ENCODE measurements at regions not wholly inside any gene's neighbourhood (a gene's known extent, or its start where the extent isn't known, plus 50 kb on each side); places are given as distances from the start of the nearest gene placed in this dataset.

GRCh38 chr7:25391961-25392587 is 163.8 kb upstream of the NPVF start:
- TF ChIP-seq, protein P1, sequence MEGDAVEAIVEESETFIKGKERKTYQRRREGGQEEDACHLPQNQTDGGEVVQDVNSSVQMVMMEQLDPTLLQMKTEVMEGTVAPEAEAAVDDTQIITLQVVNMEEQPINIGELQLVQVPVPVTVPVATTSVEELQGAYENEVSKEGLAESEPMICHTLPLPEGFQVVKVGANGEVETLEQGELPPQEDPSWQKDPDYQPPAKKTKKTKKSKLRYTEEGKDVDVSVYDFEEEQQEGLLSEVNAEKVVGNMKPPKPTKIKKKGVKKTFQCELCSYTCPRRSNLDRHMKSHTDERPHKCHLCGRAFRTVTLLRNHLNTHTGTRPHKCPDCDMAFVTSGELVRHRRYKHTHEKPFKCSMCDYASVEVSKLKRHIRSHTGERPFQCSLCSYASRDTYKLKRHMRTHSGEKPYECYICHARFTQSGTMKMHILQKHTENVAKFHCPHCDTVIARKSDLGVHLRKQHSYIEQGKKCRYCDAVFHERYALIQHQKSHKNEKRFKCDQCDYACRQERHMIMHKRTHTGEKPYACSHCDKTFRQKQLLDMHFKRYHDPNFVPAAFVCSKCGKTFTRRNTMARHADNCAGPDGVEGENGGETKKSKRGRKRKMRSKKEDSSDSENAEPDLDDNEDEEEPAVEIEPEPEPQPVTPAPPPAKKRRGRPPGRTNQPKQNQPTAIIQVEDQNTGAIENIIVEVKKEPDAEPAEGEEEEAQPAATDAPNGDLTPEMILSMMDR (IDR thresholded peaks at IDR 0.05; ENCODE audit: borderline replicate concordance) = no peak
- no peak for DNase-seq
- Histone ChIP-seq H3K36me3 (no peaks in the 10 kb centered on the region), H3K4me3 (no peak overlapping the region), H3K9me3 (replicated peaks) (no peaks in the 10 kb centered on the region), H3K27me3 (ENCODE audit: low read depth) (peaks cover 22% of the 10 kb centered on the region), H3K27ac (replicated peaks) (no peak overlapping the region), H3K4me1 (peaks cover 10% of the 10 kb centered on the region)
- intact Hi-C loops (cut with micrococcal nuclease) = loop anchor here (2.0 to 10.0 kb wide), 2 partner anchors 175 to 463 kb away; no protein-coding TSS in a partner anchor

DNA sequence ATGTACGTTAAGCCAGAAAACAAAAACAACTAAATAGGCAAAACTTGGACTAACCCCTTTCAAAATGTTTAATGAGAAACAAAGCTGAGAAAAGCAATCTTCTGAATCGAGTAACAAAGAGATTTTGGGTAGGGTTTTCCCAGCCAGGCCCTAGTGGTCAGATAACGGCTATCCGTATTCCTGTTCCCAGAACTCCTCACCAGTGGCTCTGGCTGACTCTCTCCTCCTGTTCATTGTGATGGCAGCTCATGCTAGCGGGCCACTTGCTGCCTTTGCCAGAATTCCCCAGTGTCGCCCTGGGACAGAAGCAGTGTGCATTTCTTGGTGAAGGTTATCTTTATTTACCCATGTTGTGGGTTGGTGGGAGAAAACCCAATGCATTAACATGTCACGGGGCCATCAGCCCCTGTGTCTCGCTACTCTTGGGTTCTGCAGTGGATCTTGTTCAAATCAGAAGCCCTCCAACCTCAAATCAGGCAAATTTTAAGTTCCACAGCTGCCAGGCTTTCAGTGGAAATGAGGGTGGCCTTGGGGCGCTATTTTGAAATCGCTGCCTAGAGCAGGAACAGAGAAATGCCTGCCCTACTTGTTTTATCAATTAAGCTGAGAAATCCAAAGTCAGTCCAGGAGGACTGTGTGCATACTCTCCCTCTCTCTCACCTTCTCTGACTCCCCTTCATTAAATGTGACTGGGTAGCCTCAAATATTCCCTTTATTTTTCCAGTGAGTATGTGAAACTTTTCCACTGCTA is 164.5 kb upstream of the NPVF start:
- H3K4me3 ChIP-seq = no peak overlapping the region
- no peaks in the 10 kb centered on the region for H3K36me3 ChIP-seq
- DNase-seq = no peak
- peaks cover 29% of the 10 kb centered on the region for H3K27me3 ChIP-seq (ENCODE audit: low read depth)
- H3K4me1 ChIP-seq = peaks cover 10% of the 10 kb centered on the region
- H3K27ac ChIP-seq (replicated peaks) = no peak overlapping the region
- no peaks in the 10 kb centered on the region for H3K9me3 ChIP-seq (replicated peaks)
- intact Hi-C loops (cut with micrococcal nuclease) = loop anchor here (10.0 kb wide), 1 partner anchor 462 kb away; no protein-coding TSS in a partner anchor
- TF ChIP-seq, protein P1 (IDR thresholded peaks at IDR 0.05; ENCODE audit: borderline replicate concordance) = no peak

GRCh38 chr7:25395976-25396375 is 167.7 kb upstream of the NPVF start:
- TF ChIP-seq, protein P1 (IDR thresholded peaks at IDR 0.05; ENCODE audit: borderline replicate concordance) = no peak
- intact Hi-C loops (cut with micrococcal nuclease) = loop anchor here (10.0 kb wide), 1 partner anchor 459 kb away; no protein-coding TSS in a partner anchor
- Histone ChIP-seq H3K4me3 (no peak overlapping the region), H3K27me3 (ENCODE audit: low read depth) (peaks cover 44% of the 10 kb centered on the region), H3K9me3 (replicated peaks) (no peaks in the 10 kb centered on the region), H3K4me1 (peaks cover 10% of the 10 kb centered on the region), H3K27ac (replicated peaks) (no peak overlapping the region), H3K36me3 (no peaks in the 10 kb centered on the region)
- DNase-seq = no peak

- TF ChIP-seq, protein P1 (IDR thresholded peaks at IDR 0.05; ENCODE audit: borderline replicate concordance) = no peak
- H3K27me3 ChIP-seq (ENCODE audit: low read depth) = peaks cover 47% of the 10 kb centered on the region
- H3K4me1 ChIP-seq = peaks cover 10% of the 10 kb centered on the region
- no peak for DNase-seq
- H3K9me3 ChIP-seq (replicated peaks) = no peaks in the 10 kb centered on the region
- no peak overlapping the region for H3K4me3 ChIP-seq
- no peaks in the 10 kb centered on the region for H3K36me3 ChIP-seq
- H3K27ac ChIP-seq (replicated peaks) = no peak overlapping the region
- intact Hi-C loops (cut with micrococcal nuclease) = loop anchor here (10.0 kb wide), 1 partner anchor 458 kb away; no protein-coding TSS in a partner anchor
Observed at GRCh38 chr7:25396668-25397067, 168.4 kb upstream of the NPVF start.

GRCh38 chr7:25398418-25398817 is 170.1 kb upstream of the NPVF start:
- DNase-seq = no peak
- H3K9me3 ChIP-seq (replicated peaks) = no peaks in the 10 kb centered on the region
- peaks cover 10% of the 10 kb centered on the region for H3K4me1 ChIP-seq
- H3K36me3 ChIP-seq = no peaks in the 10 kb centered on the region
- peaks cover 46% of the 10 kb centered on the region for H3K27me3 ChIP-seq (ENCODE audit: low read depth)
- H3K4me3 ChIP-seq = no peak overlapping the region
- H3K27ac ChIP-seq (replicated peaks) = no peak overlapping the region
- TF ChIP-seq, protein P1 (IDR thresholded peaks at IDR 0.05; ENCODE audit: borderline replicate concordance) = no peak
- intact Hi-C loops (cut with micrococcal nuclease) = loop anchor here (10.0 kb wide), 1 partner anchor 456 kb away; no protein-coding TSS in a partner anchor

All from left ventricle myocardium inferior (tissue), 1 donor.